SU-DHL-6 (cell line): ENCODE measurements at regions not wholly inside any gene's neighbourhood (a gene's known extent, or its start where the extent isn't known, plus 50 kb on each side); places are given as distances from the start of the nearest gene placed in this dataset.

ENCODE experiments used
- H2AFZ ChIP-seq: fragments of 200-600 bp; sonication (generic); 2 replicates; pipeline ENCODE4 v1.6.1; 2014; ENCODE audit warnings: low read depth, mild to moderate bottlenecking, moderate library complexity, mixed read lengths, antibody characterized with exemption, low read length; ENCODE audit not compliant: severe bottlenecking
- H3F3A ChIP-seq: fragments of 200-600 bp; shearing (Covaris generic); 2 replicates; pipeline ENCODE4 v1.6.0; 2016; ENCODE audit warnings: antibody characterized with exemption, mild to moderate bottlenecking; ENCODE audit not compliant: insufficient read depth
- H3K27ac ChIP-seq: fragments of 200-600 bp; sonication (generic); 2 replicates; pipeline ENCODE4 v1.5.1; 2016; ENCODE audit warnings: low read depth, mild to moderate bottlenecking, low read length, moderate library complexity, mixed read lengths
- H3K27me3 ChIP-seq: fragments of 200-600 bp; sonication (generic), shearing (Covaris generic); 2 replicates; pipeline ENCODE4 v1.6.0; 2014; ENCODE audit warnings: mild to moderate bottlenecking, low read length
- H3K36me3 ChIP-seq: fragments of 200-600 bp; sonication (generic); 2 replicates; pipeline ENCODE4 v1.6.1; 2014; ENCODE audit warnings: mild to moderate bottlenecking, low read length, mixed read lengths
- H3K4me2 ChIP-seq: fragments of 300-600, 200-600 bp; shearing (Covaris generic), sonication (generic); 2 replicates; pipeline ENCODE4 v1.6.0; 2014; ENCODE audit warnings: low read length, low read depth, mild to moderate bottlenecking; ENCODE audit not compliant: poor library complexity, severe bottlenecking
- H3K4me3 ChIP-seq: fragments of 200-600 bp; sonication (generic); 2 replicates; pipeline ENCODE4 v1.5.1; 2014; ENCODE audit warnings: antibody characterized with exemption, low read length, mild to moderate bottlenecking, mixed read lengths; ENCODE audit not compliant: insufficient read depth, poor library complexity, severe bottlenecking
- H3K79me2 ChIP-seq: fragments of 200-600 bp; sonication (generic); 2 replicates; pipeline ENCODE4 v1.6.1; 2014; ENCODE audit warnings: mild to moderate bottlenecking, low read length, moderate library complexity; ENCODE audit not compliant: insufficient read depth
- H3K9ac ChIP-seq: fragments of 200-600 bp; sonication (generic); 2 replicates; pipeline ENCODE4 v1.7.0; 2014; ENCODE audit warnings: mild to moderate bottlenecking, low read length
- H3K9me2 ChIP-seq: fragments of 200-600 bp; sonication (generic); replicated peaks from 2 replicates; pipeline ENCODE4 v1.6.1; 2014; ENCODE audit warnings: low read length; ENCODE audit not compliant: insufficient read depth
- H3K9me3 ChIP-seq: fragments of 200-600 bp; sonication (generic); 2 replicates; pipeline ENCODE4 v1.6.1; 2014; ENCODE audit warnings: low read length, mixed read lengths; ENCODE audit not compliant: insufficient read depth
- H4K20me1 ChIP-seq: fragments of 200-600 bp; sonication (generic); 2 replicates; pipeline ENCODE4 v1.6.1; 2014; ENCODE audit warnings: low read depth, mild to moderate bottlenecking, antibody characterized with exemption, low read length, moderate library complexity, mixed read lengths
- CTCF ChIP-seq: fragments of 200-600 bp; sonication (generic); IDR thresholded peaks from one replicate; pipeline ENCODE4 v1.5.1; 2017; ENCODE audit warnings: antibody characterized with exemption, mild to moderate bottlenecking, low read length, moderate library complexity; ENCODE audit not compliant: insufficient read depth, poor library complexity, severe bottlenecking
- EZH2phosphoT487 ChIP-seq: fragments of 200-600 bp; sonication (generic), shearing (Covaris generic); conservative IDR thresholded peaks from 2 replicates; pipeline ENCODE4 v1.6.1; 2018; ENCODE audit warnings: mild to moderate bottlenecking, antibody characterized with exemption, low read length, moderate library complexity, mixed read lengths

DNA sequence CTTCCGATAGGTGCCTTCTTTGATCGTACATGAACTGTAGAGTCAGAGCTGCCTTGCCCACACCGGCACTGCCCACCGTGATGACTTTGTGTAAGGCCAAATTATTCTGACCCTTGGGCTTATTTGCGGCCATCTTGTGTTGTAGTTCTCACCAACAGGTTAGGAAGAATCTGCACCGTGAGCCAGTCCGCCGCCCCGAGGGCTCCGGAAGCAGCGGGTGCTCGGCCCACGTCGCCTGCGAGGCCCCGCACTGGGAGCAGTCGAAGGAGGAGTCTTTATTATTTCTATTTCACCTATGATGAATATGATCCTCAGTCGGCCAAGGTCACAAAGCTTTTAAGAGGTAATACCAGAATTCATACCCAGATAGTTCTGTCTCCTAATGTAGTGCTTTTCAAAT, 70.6 kb upstream of the SYT1 start:
- Histone ChIP-seq H3K4me2 (no peak overlapping the region), H3K9me3 (no peaks in the 10 kb centered on the region; the same call in 1 of the 2 replicates), H3F3A (no peaks in the 10 kb centered on the region), H2AFZ (no peak overlapping the region), H3K9ac (no peak overlapping the region), H4K20me1 (no peaks in the 10 kb centered on the region), H3K4me3 (no peak overlapping the region), H3K27ac (no peak overlapping the region), H3K27me3 (no peaks in the 10 kb centered on the region), H3K9me2 (no peaks in the 10 kb centered on the region), H3K36me3 (no peaks in the 10 kb centered on the region), H3K79me2 (no peaks in the 10 kb centered on the region)
- TF ChIP-seq CTCF (no peak), EZH2phosphoT487 (no peak)

- TF ChIP-seq CTCF (no peak), EZH2phosphoT487 (no peak)
- Histone ChIP-seq H3K4me3 (no peak overlapping the region), H3K9me2 (no peaks in the 10 kb centered on the region), H3K27me3 (no peaks in the 10 kb centered on the region), H4K20me1 (no peaks in the 10 kb centered on the region), H3K4me2 (no peak overlapping the region), H3K27ac (no peak overlapping the region), H3K9me3 (no peaks in the 10 kb centered on the region; the same call in 1 of the 2 replicates), H3K9ac (no peak overlapping the region), H3K79me2 (no peaks in the 10 kb centered on the region), H3K36me3 (no peaks in the 10 kb centered on the region), H2AFZ (no peak overlapping the region), H3F3A (no peaks in the 10 kb centered on the region)
Measured at GRCh38 chr12:78795934-78796445, 68.6 kb upstream of the SYT1 start.

GRCh38 chr12:78797196-78797931, 67.2 kb upstream of the SYT1 start:
- Histone ChIP-seq H3K9ac (no peak overlapping the region), H2AFZ (no peak overlapping the region), H3K9me2 (no peaks in the 10 kb centered on the region), H3K27me3 (no peaks in the 10 kb centered on the region), H3F3A (no peaks in the 10 kb centered on the region), H3K4me2 (no peak overlapping the region), H4K20me1 (no peaks in the 10 kb centered on the region), H3K9me3 (no peaks in the 10 kb centered on the region; the same call in 1 of the 2 replicates), H3K27ac (no peak overlapping the region), H3K4me3 (no peak overlapping the region), H3K36me3 (no peaks in the 10 kb centered on the region), H3K79me2 (no peaks in the 10 kb centered on the region)
- TF ChIP-seq CTCF (no peak), EZH2phosphoT487 (no peak)
